PC-9 (cell line): ENCODE measurements at regions not wholly inside any gene's neighbourhood (a gene's known extent, or its start where the extent isn't known, plus 50 kb on each side); places are given as distances from the start of the nearest gene placed in this dataset.

Source experiments
- BruUV-seq: library from RNA; stranded (reverse); fragments of 400-500 nt; replicated peaks from 2 replicates; lab custom pipeline; 2021; lab: Mats Ljungman, UMichigan
- CTCF ChIA-PET: fragments of 300-600 bp; sonication (Branson Sonifier 250); formaldehyde crosslinking; loops from one replicate; lab custom pipeline; 2022; ENCODE audit warnings: antibody characterized with exemption; lab: Charles Lee
- POLR2A ChIA-PET: fragments of 300-600 bp; sonication (Branson Sonifier 250); formaldehyde crosslinking; loops from one replicate; lab custom pipeline; 2022; ENCODE audit warnings: antibody characterized with exemption; ENCODE audit not compliant: unreplicated experiment; lab: Charles Lee
- DNase-seq, 2 experiments: peaks; one replicate each; pipeline versions ENCODE4 v3.0.0 to v3.0.0-alpha.2; 2015 to 2022; ENCODE audit warnings: mixed read lengths in 1 of 2
- H2AFZ ChIP-seq: fragments of 200-600 bp; sonication (generic); 2 replicates; pipeline ENCODE4 v1.8.1; 2017; ENCODE audit warnings: antibody characterized with exemption
- H3F3A ChIP-seq: fragments of 200-600 bp; sonication (generic); 2 replicates; pipeline ENCODE4 v1.8.1; 2017; ENCODE audit warnings: antibody characterized with exemption, mild to moderate bottlenecking, low read depth; ENCODE audit not compliant: insufficient read depth
- H3K27ac ChIP-seq: fragments of 200-600 bp; sonication (generic); 2 replicates; pipeline ENCODE4 v1.6.1; 2016; ENCODE audit warnings: mixed run types
- H3K27me3 ChIP-seq: fragments of 200-600 bp; sonication (generic); 2 replicates; pipeline ENCODE4 v1.6.1; 2016; ENCODE audit warnings: low read depth, mixed run types; ENCODE audit not compliant: insufficient read depth
- H3K36me3 ChIP-seq: fragments of 200-600 bp; sonication (generic); 2 replicates; pipeline ENCODE4 v1.6.1; 2016; ENCODE audit warnings: low read depth, mixed run types
- H3K4me1 ChIP-seq: fragments of 200-600 bp; sonication (generic); replicated peaks from 2 replicates; pipeline ENCODE4 v1.6.1; 2016; ENCODE audit warnings: mixed run types; ENCODE audit not compliant: insufficient read depth
- H3K4me2 ChIP-seq: fragments of 200-600 bp; sonication (generic); 2 replicates; pipeline ENCODE4 v1.6.1; 2017; ENCODE audit warnings: mixed run types
- H3K4me3 ChIP-seq: fragments of 200-600 bp; sonication (generic); 2 replicates; pipeline ENCODE4 v1.6.1; 2016; ENCODE audit warnings: mixed run types
- H3K79me2 ChIP-seq: fragments of 200-600 bp; sonication (generic); 2 replicates; pipeline ENCODE4 v1.6.1; 2017; ENCODE audit warnings: low read depth, mixed run types
- H3K9me2 ChIP-seq: fragments of 200-600 bp; sonication (generic); 2 replicates; pipeline ENCODE4 v1.8.1; 2017; ENCODE audit warnings: mild to moderate bottlenecking; ENCODE audit not compliant: insufficient read depth
- H3K9me3 ChIP-seq: fragments of 200-600 bp; sonication (generic); 2 replicates; pipeline ENCODE4 v1.8.1; 2016; ENCODE audit warnings: low read depth; ENCODE audit not compliant: insufficient read depth
- H4K20me1 ChIP-seq: fragments of 200-600 bp; sonication (generic); 2 replicates; pipeline ENCODE4 v1.8.1; 2017; ENCODE audit not compliant: insufficient read depth
- CTCF ChIP-seq: fragments of 200-600 bp; sonication (generic); conservative IDR thresholded peaks from 2 replicates; pipeline ENCODE4 v1.6.1; 2017; ENCODE audit warnings: mixed run types, antibody characterized with exemption, mild to moderate bottlenecking, moderate library complexity
- EZH2 ChIP-seq: fragments of 200-600 bp; sonication (generic); IDR thresholded peaks from 2 replicates; pipeline ENCODE4 v1.8.0; 2017; ENCODE audit warnings: antibody characterized with exemption, low read depth
- intact Hi-C: fragments of 100-400 bp; cut with micrococcal nuclease; formaldehyde crosslinking; loops from one replicate; pipeline ENCODE4 v1.10.0; 2022; ENCODE audit not compliant: unreplicated experiment

GRCh38 chr3:13748276-13748879, 131.5 kb downstream of the WNT7A start:
- Histone ChIP-seq H3K9me3 (no peaks in the 10 kb centered on the region), H3K27me3 (no peaks in the 10 kb centered on the region), H3K27ac (no peak overlapping the region), H3K4me3 (no peak overlapping the region), H3K4me2 (no peak overlapping the region), H3K79me2 (no peaks in the 10 kb centered on the region), H3F3A (no peaks in the 10 kb centered on the region), H3K4me1 (no peaks in the 10 kb centered on the region), H2AFZ (no peak overlapping the region), H3K36me3 (no peaks in the 10 kb centered on the region), H4K20me1 (no peaks in the 10 kb centered on the region), H3K9me2 (no peaks in the 10 kb centered on the region)
- POLR2A ChIA-PET, result no interaction called here
- no peak for TF ChIP-seq CTCF
- no peak for TF ChIP-seq EZH2
- intact Hi-C loops, result no loop called here
- no TSS peak for BruUV-seq
- DNase-seq, result no peak
- CTCF ChIA-PET, result no interaction called here

- ChIA-PET CTCF (no interaction called here), POLR2A (no interaction called here)
- Histone ChIP-seq H3K4me2 (no peak overlapping the region), H3K9me2 (no peaks in the 10 kb centered on the region), H3K4me1 (no peaks in the 10 kb centered on the region), H3K79me2 (no peaks in the 10 kb centered on the region), H2AFZ (no peak overlapping the region), H3K4me3 (no peak overlapping the region), H3K9me3 (no peaks in the 10 kb centered on the region), H3K27me3 (no peaks in the 10 kb centered on the region), H3K27ac (no peak overlapping the region), H4K20me1 (no peaks in the 10 kb centered on the region), H3K36me3 (no peaks in the 10 kb centered on the region), H3F3A (no peaks in the 10 kb centered on the region)
- no TSS peak for BruUV-seq
- TF ChIP-seq EZH2 (no peak), CTCF (no peak)
- DNase-seq, result no peak
- intact Hi-C loops, result no loop called here
Measured at GRCh38 chr3:13747627-13748026, 132.2 kb downstream of the WNT7A start.

GRCh38 chr3:13746385-13746784, 133.5 kb downstream of the WNT7A start:
- H3K9me3 ChIP-seq, result no peaks in the 10 kb centered on the region
- no peaks in the 10 kb centered on the region for H3K4me1 ChIP-seq
- no peaks in the 10 kb centered on the region for H3K9me2 ChIP-seq
- CTCF ChIA-PET, result no interaction called here
- H3K4me3 ChIP-seq, result no peak overlapping the region
- no peak for TF ChIP-seq EZH2
- no peak for TF ChIP-seq CTCF
- H2AFZ ChIP-seq, result no peak overlapping the region
- H3F3A ChIP-seq, result no peaks in the 10 kb centered on the region
- no TSS peak for BruUV-seq
- no peaks in the 10 kb centered on the region; the same call in 1 of the 2 replicates for H3K27me3 ChIP-seq
- H3K36me3 ChIP-seq, result no peaks in the 10 kb centered on the region
- DNase-seq, result no peak
- H3K79me2 ChIP-seq, result no peaks in the 10 kb centered on the region
- no peaks in the 10 kb centered on the region for H4K20me1 ChIP-seq
- no peak overlapping the region for H3K27ac ChIP-seq
- H3K4me2 ChIP-seq, result no peak overlapping the region
- intact Hi-C loops, result no loop called here
- POLR2A ChIA-PET, result no interaction called here
